ENCODE measurements at regions not wholly inside any gene's neighbourhood (a gene's known extent, or its start where the extent isn't known, plus 50 kb on each side); places are given as distances from the start of the nearest gene placed in this dataset.

GRCh38 chr12:93126069-93126474, 197.0 kb upstream of the EEA1 start:
- TF ChIP-seq CTCF (IDR thresholded peaks at IDR 0.05; ENCODE audit: control extremely low read depth in 1 of 3, insufficient read depth in 1 of 3, low read depth in 1 of 3, low read length in 3 of 3) = no peak
- no peak for TF ChIP-seq SRF (IDR thresholded peaks at IDR 0.05; ENCODE audit: low read depth, low read length)
- TF ChIP-seq CREB1 (IDR thresholded peaks at IDR 0.05) = no peak
- TF ChIP-seq EP300 (IDR thresholded peaks at IDR 0.05; ENCODE audit: borderline replicate concordance in 1 of 2, low read depth in 2 of 2, low read length in 2 of 2) = no peak
- TF ChIP-seq KDM4A (IDR thresholded peaks at IDR 0.05; ENCODE audit: low read depth, low read length, severe bottlenecking) = no peak
- TF ChIP-seq SP1 (IDR thresholded peaks at IDR 0.05; ENCODE audit: low read depth, low read length) = no peak
- TF ChIP-seq ATF2 (IDR thresholded peaks at IDR 0.05; ENCODE audit: low read length) = no peak

All from H1 (cell line).